ENCODE measurements at regions not wholly inside any gene's neighbourhood (a gene's known extent, or its start where the extent isn't known, plus 50 kb on each side); places are given as distances from the start of the nearest gene placed in this dataset.
"Not testable (repeated sequence)": the region's sequence is repeated elsewhere in the genome, so short reads cannot be mapped to it uniquely, and the experiment has no call there.

- no peak for FAIRE-seq
Observed at GRCh38 chr5:18487928-18488480, 853.7 kb downstream of the TAF11L14 start.

- FAIRE-seq, result no peak
Observed at GRCh38 chr5:18489703-18490102, 855.4 kb downstream of the TAF11L14 start.

GRCh38 chr5:18491349-18491748, 857.1 kb downstream of the TAF11L14 start:
- no peak for FAIRE-seq

DNA sequence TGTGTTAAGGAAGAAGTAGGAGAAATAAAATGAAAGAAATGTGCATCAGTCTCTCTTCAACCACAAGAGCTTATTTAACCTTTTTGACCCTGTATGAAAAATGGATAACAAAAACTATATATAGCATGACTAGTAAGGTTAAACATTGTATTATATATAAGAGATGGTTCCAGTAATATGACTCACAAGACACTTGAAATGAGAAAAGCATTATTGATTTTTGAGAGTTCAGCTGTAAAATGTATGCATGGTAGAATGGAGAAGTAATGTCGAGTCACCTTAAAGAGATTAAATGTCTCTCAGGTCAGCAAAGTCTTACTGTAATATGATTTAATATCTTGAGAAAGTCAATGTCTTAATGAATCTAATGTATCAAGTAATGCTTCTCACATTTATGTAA, 860.9 kb downstream of the TAF11L14 start:
- no peak for FAIRE-seq

DNA sequence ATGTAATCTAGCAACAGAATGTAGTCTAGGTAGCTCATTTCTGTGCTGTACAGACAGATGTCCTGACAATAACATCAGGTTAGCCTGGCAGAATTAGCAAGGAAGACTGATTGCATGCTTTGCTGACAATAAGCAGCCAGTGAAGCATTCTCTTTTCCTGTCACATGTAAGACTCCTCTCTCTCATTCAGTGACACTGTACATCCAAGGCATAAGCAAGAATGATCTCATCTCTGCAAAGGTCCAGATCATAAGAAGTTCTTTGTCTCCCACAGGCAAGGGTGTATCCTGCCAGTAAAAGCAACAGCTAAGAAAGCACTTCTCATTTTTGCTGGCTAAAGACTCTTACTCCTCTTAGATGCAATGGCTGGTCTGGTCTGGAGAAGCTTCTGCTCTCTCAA, 861.8 kb downstream of the TAF11L14 start:
- no peak for FAIRE-seq

DNA sequence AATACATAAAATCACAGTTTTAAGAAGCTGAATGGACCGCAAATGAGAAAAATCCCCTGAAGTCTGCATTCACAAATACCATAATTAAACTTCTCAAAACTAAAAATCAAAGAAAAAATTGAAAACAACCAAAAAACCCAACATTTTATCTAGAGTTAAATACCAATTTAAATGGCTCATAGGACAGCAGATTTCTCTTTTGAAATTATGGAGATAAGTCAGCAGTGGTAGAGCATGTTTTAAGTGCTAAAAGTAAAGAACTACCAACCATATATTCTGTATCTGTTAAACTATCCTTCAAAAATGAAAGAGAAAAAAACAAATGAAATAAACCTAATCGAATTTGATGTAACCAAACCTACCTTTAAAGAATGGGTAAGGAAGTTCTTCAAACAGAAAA, 862.8 kb downstream of the TAF11L14 start:
- FAIRE-seq, result no peak

- no peak for FAIRE-seq
Observed at GRCh38 chr5:18503797-18504328, 869.6 kb downstream of the TAF11L14 start.

GRCh38 chr5:18507114-18507513, 872.9 kb downstream of the TAF11L14 start:
- no peak for FAIRE-seq

DNA sequence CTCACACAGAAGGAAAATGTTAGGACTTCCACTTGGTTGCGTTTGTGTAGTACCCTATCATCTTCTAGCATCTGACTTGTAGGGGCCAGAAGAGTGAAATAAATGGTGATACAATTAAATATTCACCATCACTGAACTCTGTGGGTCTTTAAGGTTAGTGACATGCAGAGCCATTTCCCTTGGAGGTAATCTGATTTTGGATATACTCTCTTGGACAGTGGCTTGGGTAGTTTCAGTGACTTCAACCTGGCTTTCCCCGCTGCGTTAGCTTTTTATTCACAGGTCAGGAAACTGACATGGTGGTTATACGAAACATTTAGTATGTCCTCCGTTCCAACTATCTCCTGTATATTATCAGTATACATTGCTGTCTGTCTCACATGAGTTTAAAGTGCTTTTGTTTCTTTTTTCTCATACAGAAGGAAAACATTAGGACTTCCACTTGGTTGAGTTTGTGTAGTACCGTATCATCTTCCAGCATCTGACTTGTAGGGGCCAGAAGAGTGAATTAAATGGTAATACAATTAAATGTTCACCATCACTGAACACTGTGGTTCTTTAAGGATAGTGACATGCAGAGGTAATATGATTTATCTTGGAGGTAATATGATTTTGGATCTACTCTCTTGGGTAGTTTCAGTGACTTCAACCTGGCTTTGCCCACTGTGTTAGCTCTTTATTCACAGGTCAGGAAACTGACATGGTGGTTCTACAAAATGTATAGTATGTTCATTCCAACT, 883.6 kb downstream of the TAF11L14 start:
- FAIRE-seq, result no peak

DNA sequence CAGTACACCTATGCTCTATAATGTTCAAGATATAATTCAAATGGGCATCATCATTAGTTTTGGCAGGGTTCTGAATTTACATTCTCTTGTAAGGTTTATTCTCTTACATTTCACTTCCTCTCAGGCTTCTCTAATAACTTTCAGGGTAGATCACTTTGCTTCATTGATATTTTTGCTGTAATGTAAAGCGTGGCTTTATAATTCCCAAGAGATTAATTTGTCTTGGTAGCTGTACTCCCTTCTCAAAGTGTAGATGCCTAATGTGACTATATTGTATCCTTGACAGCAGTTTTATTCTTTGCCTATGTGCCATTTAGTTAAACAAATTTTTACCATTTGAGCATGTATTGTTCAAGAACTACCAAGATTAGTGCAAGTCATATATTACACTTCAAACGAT, 889.1 kb downstream of the TAF11L14 start:
- no peak for FAIRE-seq

- FAIRE-seq, result no peak
Observed at GRCh38 chr5:18526792-18527405, 892.6 kb downstream of the TAF11L14 start.

GRCh38 chr5:18533137-18533536, 898.9 kb downstream of the TAF11L14 start:
- FAIRE-seq, result no peak

DNA sequence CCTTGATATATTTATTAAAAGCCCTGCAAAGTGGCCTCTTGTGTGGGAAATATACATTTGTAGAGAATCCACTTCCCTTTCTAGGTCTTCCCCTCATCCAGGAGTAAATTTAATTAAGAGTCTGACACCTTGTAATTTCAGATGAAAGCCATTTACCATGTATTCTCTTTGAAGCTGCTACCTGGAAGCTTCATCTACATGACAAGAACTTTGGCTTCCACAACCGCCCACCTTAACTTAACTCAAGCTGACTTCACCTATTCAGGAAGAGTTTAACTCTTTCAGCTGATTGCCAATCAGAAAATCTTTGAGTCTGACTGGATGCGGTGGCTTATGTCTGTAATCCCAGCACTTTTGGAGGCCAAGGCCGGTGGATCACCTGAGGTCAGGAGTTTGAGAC, 899.9 kb downstream of the TAF11L14 start:
- FAIRE-seq, result no peak

DNA sequence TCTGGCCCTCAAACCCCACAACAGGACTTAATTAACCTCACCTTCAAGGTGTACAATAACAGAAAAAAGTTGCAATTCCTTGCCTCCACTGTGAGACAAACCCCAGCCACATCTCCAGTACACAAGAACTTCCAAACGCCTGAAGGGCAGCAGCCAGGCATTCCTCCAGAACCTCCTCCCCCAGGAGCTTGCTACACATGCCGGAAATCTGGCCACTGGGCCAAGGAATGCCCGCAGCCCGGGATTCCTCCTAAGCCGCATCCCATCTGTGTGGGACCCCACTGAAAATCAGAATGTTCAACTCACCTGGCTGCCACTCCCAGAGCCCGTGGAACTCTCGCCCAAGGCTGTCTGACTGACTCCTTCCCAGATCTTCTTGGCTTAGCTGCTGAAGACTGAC, 901.5 kb downstream of the TAF11L14 start:
- FAIRE-seq, result not testable (repeated sequence)

DNA sequence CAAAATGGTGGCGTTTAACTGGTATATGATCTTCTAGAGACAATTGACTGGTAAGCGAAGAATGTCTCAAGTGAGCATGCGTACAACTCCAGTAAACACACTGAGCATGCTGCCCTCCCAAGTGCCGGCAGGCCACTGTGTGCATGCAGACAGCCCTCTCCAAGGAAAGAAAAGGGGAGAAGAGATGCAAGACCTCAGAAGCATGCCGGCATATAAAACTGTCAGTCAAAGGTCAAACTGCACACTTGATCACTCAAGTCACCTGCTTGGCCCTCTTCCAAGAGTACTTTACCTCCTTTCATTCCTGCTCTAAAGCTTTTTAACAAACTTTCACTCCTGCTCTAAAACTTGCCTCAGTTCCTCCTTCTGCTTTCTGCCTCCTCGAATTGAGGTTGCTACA, 910.2 kb downstream of the TAF11L14 start:
- no peak for FAIRE-seq

- FAIRE-seq, result no peak
Observed at GRCh38 chr5:18546591-18546990, 912.3 kb downstream of the TAF11L14 start.

DNA sequence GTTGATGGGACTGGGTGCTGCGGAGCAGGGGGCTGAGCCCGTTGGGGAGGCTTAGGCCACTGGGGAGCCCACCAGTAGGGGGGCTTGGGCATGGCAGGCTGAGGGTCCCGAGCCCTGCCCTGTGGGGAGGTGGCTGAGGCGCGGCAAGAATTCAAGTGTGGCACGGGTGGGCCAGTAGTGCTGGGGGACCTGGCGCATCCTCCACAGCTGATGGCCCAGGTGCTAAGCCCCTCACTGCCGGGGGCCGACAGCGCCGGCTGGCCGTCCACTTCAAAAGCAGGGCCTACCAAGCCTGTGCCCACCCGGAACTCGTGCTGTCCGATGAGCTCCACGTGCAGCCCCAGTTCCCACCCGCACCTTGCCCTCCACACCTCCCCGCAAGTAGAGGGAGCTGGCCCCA, 917.5 kb downstream of the TAF11L14 start:
- no peak for FAIRE-seq

GRCh38 chr5:18553269-18553668, 919.0 kb downstream of the TAF11L14 start:
- no peak for FAIRE-seq

DNA sequence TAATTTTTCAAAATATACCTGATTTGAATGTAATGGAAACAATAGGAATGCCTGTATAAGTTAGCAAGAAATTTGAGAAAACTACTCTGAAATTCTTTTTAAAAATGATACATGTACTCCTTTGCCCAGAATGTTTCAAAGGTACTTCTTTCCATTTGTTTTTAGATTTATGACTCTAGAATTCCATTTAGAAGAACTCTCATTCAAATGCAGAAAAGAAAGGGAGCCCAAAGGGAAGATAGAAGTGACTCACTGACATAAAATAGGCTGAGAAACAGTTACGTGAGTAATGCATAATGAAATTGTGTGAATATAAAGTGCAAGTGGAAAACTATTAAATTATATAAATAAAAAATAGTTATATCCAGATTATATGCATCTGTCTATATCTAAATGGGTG, 926.3 kb downstream of the TAF11L14 start:
- no peak for FAIRE-seq

DNA sequence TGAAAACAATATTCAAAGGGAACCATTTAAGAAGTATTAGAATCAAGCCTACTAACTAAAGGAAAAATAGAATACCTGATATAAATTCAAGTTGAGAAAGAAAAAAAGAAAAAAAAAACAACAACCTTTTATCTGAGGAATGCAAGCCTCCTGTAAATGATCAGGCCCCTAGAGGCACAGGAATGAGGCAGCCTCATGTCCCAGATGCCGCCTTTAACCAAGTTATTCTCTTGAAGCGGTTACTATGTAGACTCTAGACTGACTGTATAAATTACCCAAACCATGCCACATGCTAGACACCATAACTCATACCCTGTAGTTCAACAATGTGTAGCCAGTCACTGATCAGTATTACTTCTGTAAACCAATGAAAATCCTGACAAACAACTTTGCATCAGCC, 929.6 kb downstream of the TAF11L14 start:
- no peak for FAIRE-seq

GRCh38 chr5:18566671-18567070, 932.4 kb downstream of the TAF11L14 start:
- no peak for FAIRE-seq

GRCh38 chr5:18576586-18576985, 942.3 kb downstream of the TAF11L14 start:
- FAIRE-seq, result no peak

DNA sequence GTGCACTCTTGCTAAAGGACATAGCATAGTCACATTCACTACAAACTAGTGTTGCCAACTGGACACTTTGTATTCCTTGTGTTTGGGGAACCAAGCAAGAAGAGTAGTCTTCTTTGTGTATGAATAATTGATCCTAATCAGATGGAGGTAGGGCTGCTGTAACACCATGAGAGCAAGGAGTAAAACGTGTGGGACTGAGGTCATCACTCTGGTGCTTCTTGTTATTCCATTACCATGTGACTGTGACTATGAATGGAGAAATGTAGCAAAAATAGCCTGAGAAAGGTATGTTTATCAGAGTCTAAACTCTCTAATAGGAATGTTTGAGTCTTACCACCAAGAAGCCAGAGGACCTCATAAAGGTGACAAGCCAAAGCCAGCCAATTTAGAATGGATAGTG, 966.9 kb downstream of the TAF11L14 start:
- FAIRE-seq, result no peak

GRCh38 chr5:18602402-18602801, 968.1 kb downstream of the TAF11L14 start:
- no peak for FAIRE-seq
